ENCODE measurements at regions not wholly inside any gene's neighbourhood (a gene's known extent, or its start where the extent isn't known, plus 50 kb on each side); places are given as distances from the start of the nearest gene placed in this dataset.

- H3K36me3 ChIP-seq (ENCODE audit: insufficient read depth, low read length), result no peaks in the 10 kb centered on the region
- H3K4me1 ChIP-seq (ENCODE audit: control insufficient read depth, insufficient read depth, low read length), result peaks cover 6% of the 10 kb centered on the region
- H3K27me3 ChIP-seq (ENCODE audit: control insufficient read depth, insufficient read depth, low read length), result no peaks in the 10 kb centered on the region
- no peaks in the 10 kb centered on the region for H3K9me3 ChIP-seq (replicated peaks; ENCODE audit: low read length)
- no peak overlapping the region for H3K4me3 ChIP-seq (ENCODE audit: low read length)
- H3K9ac ChIP-seq (ENCODE audit: low read depth, low read length), result no peak overlapping the region
- no peak overlapping the region for H3K4me2 ChIP-seq (ENCODE audit: low read length)
Observed at GRCh38 chr7:13542451-13542850, 447.0 kb downstream of the ETV1 start.

GRCh38 chr7:13551503-13551902 is 438.0 kb downstream of the ETV1 start:
- H3K27me3 ChIP-seq (ENCODE audit: control insufficient read depth, insufficient read depth, low read length), result no peaks in the 10 kb centered on the region
- no peaks in the 10 kb centered on the region for H3K9me3 ChIP-seq (replicated peaks; ENCODE audit: low read length)
- H3K4me2 ChIP-seq (ENCODE audit: low read length), result no peak overlapping the region
- H3K4me3 ChIP-seq (ENCODE audit: low read length), result no peak overlapping the region
- H3K9ac ChIP-seq (ENCODE audit: low read depth, low read length), result no peak overlapping the region
- H3K4me1 ChIP-seq (ENCODE audit: control insufficient read depth, insufficient read depth, low read length), result no peaks in the 10 kb centered on the region
- H3K36me3 ChIP-seq (ENCODE audit: insufficient read depth, low read length), result no peaks in the 10 kb centered on the region

GRCh38 chr7:13560441-13560840 is 429.0 kb downstream of the ETV1 start:
- Histone ChIP-seq H3K9ac (ENCODE audit: low read depth, low read length) (no peak overlapping the region), H3K4me2 (ENCODE audit: low read length) (no peak overlapping the region), H3K4me1 (ENCODE audit: control insufficient read depth, insufficient read depth, low read length) (no peaks in the 10 kb centered on the region), H3K27me3 (ENCODE audit: control insufficient read depth, insufficient read depth, low read length) (no peaks in the 10 kb centered on the region), H3K4me3 (ENCODE audit: low read length) (no peak overlapping the region), H3K36me3 (ENCODE audit: insufficient read depth, low read length) (no peaks in the 10 kb centered on the region), H3K9me3 (replicated peaks; ENCODE audit: low read length) (no peaks in the 10 kb centered on the region)

GRCh38 chr7:13563257-13563656 is 426.2 kb downstream of the ETV1 start:
- H3K9ac ChIP-seq (ENCODE audit: low read depth, low read length), result no peak overlapping the region
- no peak overlapping the region for H3K4me3 ChIP-seq (ENCODE audit: low read length)
- no peak overlapping the region for H3K4me2 ChIP-seq (ENCODE audit: low read length)
- H3K9me3 ChIP-seq (replicated peaks; ENCODE audit: low read length), result no peaks in the 10 kb centered on the region
- H3K4me1 ChIP-seq (ENCODE audit: control insufficient read depth, insufficient read depth, low read length), result no peaks in the 10 kb centered on the region
- H3K36me3 ChIP-seq (ENCODE audit: insufficient read depth, low read length), result no peaks in the 10 kb centered on the region
- H3K27me3 ChIP-seq (ENCODE audit: control insufficient read depth, insufficient read depth, low read length), result no peaks in the 10 kb centered on the region

GRCh38 chr7:13563680-13564079 is 425.8 kb downstream of the ETV1 start:
- Histone ChIP-seq H3K4me2 (ENCODE audit: low read length) (no peak overlapping the region), H3K9me3 (replicated peaks; ENCODE audit: low read length) (no peaks in the 10 kb centered on the region), H3K9ac (ENCODE audit: low read depth, low read length) (no peak overlapping the region), H3K36me3 (ENCODE audit: insufficient read depth, low read length) (no peaks in the 10 kb centered on the region), H3K27me3 (ENCODE audit: control insufficient read depth, insufficient read depth, low read length) (no peaks in the 10 kb centered on the region), H3K4me3 (ENCODE audit: low read length) (no peak overlapping the region), H3K4me1 (ENCODE audit: control insufficient read depth, insufficient read depth, low read length) (no peaks in the 10 kb centered on the region)

GRCh38 chr7:13577566-13578145 is 411.8 kb downstream of the ETV1 start:
- Histone ChIP-seq H3K27me3 (ENCODE audit: control insufficient read depth, insufficient read depth, low read length) (no peaks in the 10 kb centered on the region), H3K4me3 (ENCODE audit: low read length) (no peak overlapping the region), H3K9me3 (replicated peaks; ENCODE audit: low read length) (no peaks in the 10 kb centered on the region), H3K4me2 (ENCODE audit: low read length) (no peak overlapping the region), H3K9ac (ENCODE audit: low read depth, low read length) (no peak overlapping the region), H3K4me1 (ENCODE audit: control insufficient read depth, insufficient read depth, low read length) (no peaks in the 10 kb centered on the region), H3K36me3 (ENCODE audit: insufficient read depth, low read length) (no peaks in the 10 kb centered on the region)

GRCh38 chr7:13578294-13578693 is 411.2 kb downstream of the ETV1 start:
- no peaks in the 10 kb centered on the region for H3K4me1 ChIP-seq (ENCODE audit: control insufficient read depth, insufficient read depth, low read length)
- no peaks in the 10 kb centered on the region for H3K36me3 ChIP-seq (ENCODE audit: insufficient read depth, low read length)

GRCh38 chr7:13581097-13581496 is 408.4 kb downstream of the ETV1 start:
- Histone ChIP-seq H3K27me3 (ENCODE audit: control insufficient read depth, insufficient read depth, low read length) (no peaks in the 10 kb centered on the region), H3K9me3 (replicated peaks; ENCODE audit: low read length) (no peaks in the 10 kb centered on the region), H3K4me2 (ENCODE audit: low read length) (no peak overlapping the region), H3K9ac (ENCODE audit: low read depth, low read length) (no peak overlapping the region), H3K4me1 (ENCODE audit: control insufficient read depth, insufficient read depth, low read length) (no peaks in the 10 kb centered on the region), H3K36me3 (ENCODE audit: insufficient read depth, low read length) (no peaks in the 10 kb centered on the region), H3K4me3 (ENCODE audit: low read length) (no peak overlapping the region)

More at GRCh38 chr7:13578294-13578693, 411.2 kb downstream of the ETV1 start:
- H3K9ac ChIP-seq (ENCODE audit: low read depth, low read length), result no peak overlapping the region
- H3K9me3 ChIP-seq (replicated peaks; ENCODE audit: low read length), result no peaks in the 10 kb centered on the region
- no peak overlapping the region for H3K4me3 ChIP-seq (ENCODE audit: low read length)
- H3K27me3 ChIP-seq (ENCODE audit: control insufficient read depth, insufficient read depth, low read length), result no peaks in the 10 kb centered on the region
- no peak overlapping the region for H3K4me2 ChIP-seq (ENCODE audit: low read length)

- H3K4me1 ChIP-seq (ENCODE audit: control insufficient read depth, insufficient read depth, low read length), result no peaks in the 10 kb centered on the region
- H3K9me3 ChIP-seq (replicated peaks; ENCODE audit: low read length), result no peaks in the 10 kb centered on the region
- no peaks in the 10 kb centered on the region for H3K36me3 ChIP-seq (ENCODE audit: insufficient read depth, low read length)
- no peak overlapping the region for H3K4me3 ChIP-seq (ENCODE audit: low read length)
- H3K27me3 ChIP-seq (ENCODE audit: control insufficient read depth, insufficient read depth, low read length), result no peaks in the 10 kb centered on the region
- H3K4me2 ChIP-seq (ENCODE audit: low read length), result no peak overlapping the region
- no peak overlapping the region for H3K9ac ChIP-seq (ENCODE audit: low read depth, low read length)
Observed at GRCh38 chr7:13593854-13594253, 395.6 kb downstream of the ETV1 start.

- no peaks in the 10 kb centered on the region for H3K9me3 ChIP-seq (replicated peaks; ENCODE audit: low read length)
- H3K4me2 ChIP-seq (ENCODE audit: low read length), result no peak overlapping the region
- H3K4me3 ChIP-seq (ENCODE audit: low read length), result no peak overlapping the region
- H3K4me1 ChIP-seq (ENCODE audit: control insufficient read depth, insufficient read depth, low read length), result no peaks in the 10 kb centered on the region
- no peaks in the 10 kb centered on the region for H3K36me3 ChIP-seq (ENCODE audit: insufficient read depth, low read length)
- no peaks in the 10 kb centered on the region for H3K27me3 ChIP-seq (ENCODE audit: control insufficient read depth, insufficient read depth, low read length)
- H3K9ac ChIP-seq (ENCODE audit: low read depth, low read length), result no peak overlapping the region
Observed at GRCh38 chr7:13602036-13602435, 387.4 kb downstream of the ETV1 start.

GRCh38 chr7:13603016-13603415 is 386.4 kb downstream of the ETV1 start:
- Histone ChIP-seq H3K36me3 (ENCODE audit: insufficient read depth, low read length) (no peaks in the 10 kb centered on the region), H3K9ac (ENCODE audit: low read depth, low read length) (no peak overlapping the region), H3K4me3 (ENCODE audit: low read length) (no peak overlapping the region), H3K27me3 (ENCODE audit: control insufficient read depth, insufficient read depth, low read length) (no peaks in the 10 kb centered on the region), H3K9me3 (replicated peaks; ENCODE audit: low read length) (no peaks in the 10 kb centered on the region), H3K4me1 (ENCODE audit: control insufficient read depth, insufficient read depth, low read length) (no peaks in the 10 kb centered on the region), H3K4me2 (ENCODE audit: low read length) (no peak overlapping the region)

GRCh38 chr7:13603661-13604060 is 385.8 kb downstream of the ETV1 start:
- Histone ChIP-seq H3K36me3 (ENCODE audit: insufficient read depth, low read length) (no peaks in the 10 kb centered on the region), H3K9me3 (replicated peaks; ENCODE audit: low read length) (no peaks in the 10 kb centered on the region), H3K9ac (ENCODE audit: low read depth, low read length) (no peak overlapping the region), H3K4me2 (ENCODE audit: low read length) (no peak overlapping the region), H3K4me3 (ENCODE audit: low read length) (no peak overlapping the region), H3K4me1 (ENCODE audit: control insufficient read depth, insufficient read depth, low read length) (no peaks in the 10 kb centered on the region), H3K27me3 (ENCODE audit: control insufficient read depth, insufficient read depth, low read length) (no peaks in the 10 kb centered on the region)
